HEK293 (cell line): ENCODE measurements at regions not wholly inside any gene's neighbourhood (a gene's known extent, or its start where the extent isn't known, plus 50 kb on each side); places are given as distances from the start of the nearest gene placed in this dataset.

Experiments used
- CTCF ChIA-PET: fragments of 350-600 bp; formaldehyde crosslinking; extraction: SDS; loops from one replicate; lab custom pipeline; 2021; ENCODE audit warnings: antibody characterized with exemption; lab: Yijun Ruan, JAX
- POLR2A ChIA-PET: fragments of 300-600 bp; formaldehyde crosslinking; extraction: SDS; loops from one replicate; lab custom pipeline; 2020; ENCODE audit warnings: antibody characterized with exemption, inconsistent platforms; lab: Yijun Ruan, JAX
- H3K27ac ChIP-seq: fragments of 200-500 bp; sonication (Bioruptor generic); 2 replicates; pipeline ENCODE4 v1.5.1; 2014; ENCODE audit warnings: low read depth, low read length, control low read depth, inconsistent platforms; ENCODE audit errors: extremely low read depth
- H3K36me3 ChIP-seq, 2 experiments: fragments of 200-500 bp in 1 of 2; sonication (Bioruptor generic) in 1 of 2; 1 replicate in 1 of 2; 2 replicates in 1 of 2; pipeline ENCODE4 v1.5.1; 2014 to 2017; ENCODE audit warnings: inconsistent platforms in 2 of 2, low read length in 2 of 2; ENCODE audit not compliant: control insufficient read depth in 2 of 2, insufficient read depth in 1 of 2
- H3K4me1 ChIP-seq: fragments of 200-500 bp; sonication (Bioruptor generic); 2 replicates; pipeline ENCODE4 v1.5.1; 2014; ENCODE audit warnings: mild to moderate bottlenecking, low read length, inconsistent platforms; ENCODE audit not compliant: control insufficient read depth, insufficient read depth
- H3K4me3 ChIP-seq: 2 replicates; pipeline ENCODE4 v1.5.1; 2011; ENCODE audit warnings: low read depth, mild to moderate bottlenecking, control low read depth, low read length, moderate library complexity
- H3K9me3 ChIP-seq: fragments of 200-500 bp; sonication (Bioruptor generic); 2 replicates; pipeline ENCODE4 v1.5.1; 2014; ENCODE audit warnings: low read depth, low read length, inconsistent platforms; ENCODE audit not compliant: control insufficient read depth, insufficient read depth
- CTCF ChIP-seq: fragments of 450-650 bp; formaldehyde crosslinking; IDR thresholded peaks from 2 replicates; pipeline ENCODE4 v1.5.1; 2016; ENCODE audit warnings: missing biosample characterization, missing genetic modification characterization
- MYNN ChIP-seq: fragments of 450-650 bp; formaldehyde crosslinking; IDR thresholded peaks from 2 replicates; pipeline ENCODE4 v1.5.1; 2016; ENCODE audit warnings: missing biosample characterization, missing genetic modification characterization, borderline replicate concordance
- REPIN1 ChIP-seq: fragments of 450-650 bp; formaldehyde crosslinking; IDR thresholded peaks from 2 replicates; pipeline ENCODE4 v1.5.1; 2017; ENCODE audit warnings: missing biosample characterization, missing genetic modification characterization, low read depth
- SP2 ChIP-seq: fragments of 450-650 bp; formaldehyde crosslinking; IDR thresholded peaks from 2 replicates; pipeline ENCODE4 v1.5.1; 2016; ENCODE audit warnings: missing biosample characterization, missing genetic modification characterization
- TRIM28 ChIP-seq: IDR thresholded peaks from 2 replicates; pipeline ENCODE4 v1.6.1; 2011; ENCODE audit warnings: low read length, control low read depth, borderline replicate concordance
- ZFP3 ChIP-seq: fragments of 450-650 bp; formaldehyde crosslinking; IDR thresholded peaks from 2 replicates; pipeline ENCODE4 v1.5.1; 2016; ENCODE audit warnings: low read depth, missing biosample characterization, missing genetic modification characterization
- ZNF202 ChIP-seq: fragments of 450-650 bp; formaldehyde crosslinking; IDR thresholded peaks from 2 replicates; pipeline ENCODE4 v1.5.1; 2016; ENCODE audit warnings: missing biosample characterization, missing genetic modification characterization, borderline replicate concordance
- ZNF24 ChIP-seq: fragments of 450-650 bp; formaldehyde crosslinking; IDR thresholded peaks from 2 replicates; pipeline ENCODE4 v1.5.1; 2016; ENCODE audit warnings: missing biosample characterization, missing genetic modification characterization
- ZNF416 ChIP-seq: fragments of 450-650 bp; formaldehyde crosslinking; IDR thresholded peaks from 2 replicates; pipeline ENCODE4 v1.5.1; 2016; ENCODE audit warnings: missing biosample characterization, missing genetic modification characterization
- ZNF48 ChIP-seq: fragments of 450-650 bp; formaldehyde crosslinking; IDR thresholded peaks from 2 replicates; pipeline ENCODE4 v1.5.1; 2016; ENCODE audit warnings: missing biosample characterization, missing genetic modification characterization
- ZNF514 ChIP-seq: fragments of 450-650 bp; formaldehyde crosslinking; IDR thresholded peaks from 2 replicates; pipeline ENCODE4 v1.5.1; 2016; ENCODE audit warnings: missing biosample characterization, missing genetic modification characterization
- ZNF580 ChIP-seq: fragments of 450-650 bp; formaldehyde crosslinking; IDR thresholded peaks from 2 replicates; pipeline ENCODE4 v1.5.1; 2016; ENCODE audit warnings: missing biosample characterization, missing genetic modification characterization
- ZNF654 ChIP-seq: fragments of 450-650 bp; formaldehyde crosslinking; IDR thresholded peaks from 2 replicates; pipeline ENCODE4 v1.5.1; 2016; ENCODE audit warnings: low read depth, missing biosample characterization, missing genetic modification characterization
- ZNF658 ChIP-seq: fragments of 450-650 bp; formaldehyde crosslinking; IDR thresholded peaks from 2 replicates; pipeline ENCODE4; 2016; ENCODE audit warnings: missing biosample characterization, missing genetic modification characterization
- ZNF791 ChIP-seq: fragments of 450-650 bp; formaldehyde crosslinking; IDR thresholded peaks from 2 replicates; pipeline ENCODE4 v1.5.1; 2016; ENCODE audit warnings: missing biosample characterization, missing genetic modification characterization
- ZNF843 ChIP-seq: fragments of 450-650 bp; formaldehyde crosslinking; IDR thresholded peaks from 2 replicates; pipeline ENCODE4 v1.5.1; 2016; ENCODE audit warnings: missing biosample characterization, missing genetic modification characterization
- ZSCAN16 ChIP-seq: fragments of 450-650 bp; formaldehyde crosslinking; IDR thresholded peaks from 2 replicates; pipeline ENCODE4 v1.5.1; 2016; ENCODE audit warnings: missing biosample characterization, missing genetic modification characterization
- TF ChIP-seq, protein P1 (sequence below): fragments of 450-650 bp; formaldehyde crosslinking; IDR thresholded peaks from 2 replicates; pipeline ENCODE4 v1.5.1; 2016; ENCODE audit warnings: missing biosample characterization, missing genetic modification characterization, low read depth
- TF ChIP-seq, protein P2 (sequence below): fragments of 450-650 bp; formaldehyde crosslinking; IDR thresholded peaks from 2 replicates; pipeline ENCODE4 v1.5.1; 2016; ENCODE audit warnings: missing biosample characterization, missing genetic modification characterization, borderline replicate concordance

DNA sequence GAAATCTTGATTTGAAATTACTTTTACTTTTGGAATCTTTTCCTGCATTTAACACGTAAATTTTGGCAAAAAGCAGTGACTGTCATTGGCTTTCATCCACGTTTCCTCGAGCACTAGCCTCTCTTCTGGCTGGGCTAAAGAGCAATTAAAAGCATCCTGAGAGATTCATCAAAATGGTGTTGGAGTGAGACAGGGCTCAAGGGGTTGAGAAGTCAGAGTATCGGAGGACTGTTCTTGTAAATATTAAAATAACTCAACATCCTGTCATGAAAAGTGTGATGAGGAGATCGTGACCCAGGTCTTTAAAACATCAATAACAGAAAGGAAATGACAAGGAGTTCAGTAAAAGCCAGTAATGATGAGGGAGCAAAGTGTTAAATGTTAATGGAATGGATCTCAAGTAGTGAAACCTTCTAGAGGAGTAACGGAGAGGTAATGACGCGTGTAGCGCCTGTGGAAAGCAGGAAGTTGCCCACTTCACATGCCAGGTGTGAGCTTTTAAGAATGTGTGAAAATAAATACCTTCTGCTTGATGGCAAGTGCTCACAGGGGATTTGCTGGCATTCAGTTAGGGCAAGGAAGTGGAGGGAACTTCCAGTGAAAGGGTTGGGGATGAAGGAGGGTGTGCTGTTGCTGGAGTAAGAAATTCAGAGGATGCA lies 754.4 kb downstream of the ADCYAP1 start:
- ChIA-PET CTCF (no interaction called here), POLR2A (no interaction called here)
- TF ChIP-seq SP2 (no peak), ZNF416 (tag by site-specific recombination) (no peak), ZNF580 (tag by site-specific recombination) (no peak), ZNF48 (tag by site-specific recombination) (no peak)
- Histone ChIP-seq H3K27ac (no peak overlapping the region), H3K9me3 (no peaks in the 10 kb centered on the region), H3K4me1 (no peaks in the 10 kb centered on the region), H3K36me3 (no peaks in the 10 kb centered on the region), H3K4me3 (no peak overlapping the region)

DNA sequence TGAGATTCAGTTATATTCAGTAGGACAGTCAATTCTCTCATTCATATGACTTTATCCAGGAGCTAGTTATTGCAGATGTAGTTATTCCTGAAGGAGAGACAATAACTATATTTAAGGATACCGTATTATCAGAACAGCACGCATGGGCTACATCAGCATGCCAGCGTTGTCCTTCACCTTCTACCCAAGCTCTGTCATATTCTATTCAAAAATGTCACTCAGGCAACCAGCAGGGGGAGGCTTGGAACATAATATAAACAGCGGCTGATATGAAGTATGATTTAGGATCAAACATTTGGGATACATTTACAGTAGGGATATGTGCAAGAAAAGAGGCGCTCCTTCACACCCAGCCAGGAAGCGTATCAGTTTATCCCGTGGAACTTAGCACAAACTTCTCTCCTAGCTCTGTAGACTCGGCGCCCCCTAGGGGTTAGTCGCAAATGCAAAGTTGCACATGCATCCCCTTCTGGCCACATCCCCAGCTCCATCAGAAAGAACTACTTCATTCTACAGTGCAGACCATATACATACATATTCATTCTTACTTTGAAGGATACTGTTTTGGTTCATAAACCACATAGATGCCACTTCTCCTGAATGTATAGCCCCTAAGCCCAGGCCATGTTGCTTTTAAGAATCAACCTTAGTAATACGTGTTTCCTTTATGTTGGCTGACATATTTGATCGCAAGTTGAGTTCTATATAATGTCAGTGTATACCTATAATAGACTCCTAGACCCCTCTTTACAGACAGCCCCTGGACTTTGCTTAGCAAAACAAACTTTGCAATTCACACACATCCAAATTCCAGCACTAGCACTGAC lies 759.4 kb downstream of the ADCYAP1 start:
- POLR2A ChIA-PET: no interaction called here
- Histone ChIP-seq H3K9me3 (no peaks in the 10 kb centered on the region), H3K27ac (no peak overlapping the region), H3K36me3 (no peaks in the 10 kb centered on the region), H3K4me1 (no peaks in the 10 kb centered on the region), H3K4me3 (no peak overlapping the region)
- CTCF ChIA-PET: interaction anchor here (0.6 to 1.9 kb wide), 27 partner anchors 9 to 1960 kb away, joined by 3 to 14 read pairs (median 3); no protein-coding TSS in a partner anchor
- TF ChIP-seq MYNN (no peak), SP2 (no peak), REPIN1 (tag by site-specific recombination) (no peak), ZFP3 (tag by site-specific recombination) (no peak), ZSCAN16 (no peak), ZNF514 (no peak), ZNF843 (tag by site-specific recombination) (no peak), ZNF791 (no peak), ZNF654 (tag by site-specific recombination) (peak; percentile 38), ZNF658 (tag by site-specific recombination) (no peak), TRIM28 (no peak), ZNF202 (tag by site-specific recombination) (no peak), CTCF (tag by site-specific recombination) (peak; percentile 32; the same call in 1 of the 2 replicates), ZNF24 (tag by site-specific recombination) (no peak)
- TF ChIP-seq, protein P1, sequence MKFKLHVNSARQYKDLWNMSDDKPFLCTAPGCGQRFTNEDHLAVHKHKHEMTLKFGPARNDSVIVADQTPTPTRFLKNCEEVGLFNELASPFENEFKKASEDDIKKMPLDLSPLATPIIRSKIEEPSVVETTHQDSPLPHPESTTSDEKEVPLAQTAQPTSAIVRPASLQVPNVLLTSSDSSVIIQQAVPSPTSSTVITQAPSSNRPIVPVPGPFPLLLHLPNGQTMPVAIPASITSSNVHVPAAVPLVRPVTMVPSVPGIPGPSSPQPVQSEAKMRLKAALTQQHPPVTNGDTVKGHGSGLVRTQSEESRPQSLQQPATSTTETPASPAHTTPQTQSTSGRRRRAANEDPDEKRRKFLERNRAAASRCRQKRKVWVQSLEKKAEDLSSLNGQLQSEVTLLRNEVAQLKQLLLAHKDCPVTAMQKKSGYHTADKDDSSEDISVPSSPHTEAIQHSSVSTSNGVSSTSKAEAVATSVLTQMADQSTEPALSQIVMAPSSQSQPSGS: no peak
- TF ChIP-seq, protein P2, sequence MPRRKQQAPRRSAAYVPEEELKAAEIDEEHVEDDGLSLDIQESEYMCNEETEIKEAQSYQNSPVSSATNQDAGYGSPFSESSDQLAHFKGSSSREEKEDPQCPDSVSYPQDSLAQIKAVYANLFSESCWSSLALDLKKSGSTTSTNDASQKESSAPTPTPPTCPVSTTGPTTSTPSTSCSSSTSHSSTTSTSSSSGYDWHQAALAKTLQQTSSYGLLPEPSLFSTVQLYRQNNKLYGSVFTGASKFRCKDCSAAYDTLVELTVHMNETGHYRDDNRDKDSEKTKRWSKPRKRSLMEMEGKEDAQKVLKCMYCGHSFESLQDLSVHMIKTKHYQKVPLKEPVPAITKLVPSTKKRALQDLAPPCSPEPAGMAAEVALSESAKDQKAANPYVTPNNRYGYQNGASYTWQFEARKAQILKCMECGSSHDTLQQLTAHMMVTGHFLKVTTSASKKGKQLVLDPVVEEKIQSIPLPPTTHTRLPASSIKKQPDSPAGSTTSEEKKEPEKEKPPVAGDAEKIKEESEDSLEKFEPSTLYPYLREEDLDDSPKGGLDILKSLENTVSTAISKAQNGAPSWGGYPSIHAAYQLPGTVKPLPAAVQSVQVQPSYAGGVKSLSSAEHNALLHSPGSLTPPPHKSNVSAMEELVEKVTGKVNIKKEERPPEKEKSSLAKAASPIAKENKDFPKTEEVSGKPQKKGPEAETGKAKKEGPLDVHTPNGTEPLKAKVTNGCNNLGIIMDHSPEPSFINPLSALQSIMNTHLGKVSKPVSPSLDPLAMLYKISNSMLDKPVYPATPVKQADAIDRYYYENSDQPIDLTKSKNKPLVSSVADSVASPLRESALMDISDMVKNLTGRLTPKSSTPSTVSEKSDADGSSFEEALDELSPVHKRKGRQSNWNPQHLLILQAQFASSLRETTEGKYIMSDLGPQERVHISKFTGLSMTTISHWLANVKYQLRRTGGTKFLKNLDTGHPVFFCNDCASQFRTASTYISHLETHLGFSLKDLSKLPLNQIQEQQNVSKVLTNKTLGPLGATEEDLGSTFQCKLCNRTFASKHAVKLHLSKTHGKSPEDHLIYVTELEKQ (tag by site-specific recombination): no peak
